Panc1 (cell line): ENCODE measurements at regions not wholly inside any gene's neighbourhood (a gene's known extent, or its start where the extent isn't known, plus 50 kb on each side); places are given as distances from the start of the nearest gene placed in this dataset.

Experiments used
- ATAC-seq: fragments of 200-7000 bp; cut with Tn5 transposase; 2 replicates; pipeline ENCODE4 v1.9.1; 2020; ENCODE audit warnings: mild to moderate bottlenecking, moderate library complexity
- BruUV-seq: library from RNA; stranded (reverse); fragments of 400-500 nt; replicated peaks from 2 replicates; lab custom pipeline; 2021; lab: Mats Ljungman, UMichigan
- CTCF ChIA-PET: fragments of 300-600 bp; sonication (Branson Sonifier 250); formaldehyde crosslinking; loops from one replicate; lab custom pipeline; 2022; ENCODE audit warnings: antibody characterized with exemption; lab: Charles Lee
- POLR2A ChIA-PET: fragments of 300-600 bp; sonication (Branson Sonifier 250); formaldehyde crosslinking; loops from one replicate; lab custom pipeline; 2022; ENCODE audit warnings: antibody characterized with exemption; lab: Charles Lee
- DNase-seq: peaks from one replicate; pipeline ENCODE4 v3.0.0-alpha.2; 2010; ENCODE audit warnings: low read depth, low spot score
- H3K27ac ChIP-seq: 2 replicates; pipeline ENCODE4 v1.5.1; 2011; ENCODE audit warnings: mild to moderate bottlenecking, low read length, inconsistent platforms
- H3K27me3 ChIP-seq: fragments of 200-500 bp; sonication (Bioruptor generic); 2 replicates; pipeline ENCODE4 v1.6.0; 2014; ENCODE audit warnings: low read length, inconsistent platforms; ENCODE audit not compliant: control insufficient read depth, insufficient read depth
- H3K36me3 ChIP-seq: fragments of 200-500 bp; sonication (Bioruptor generic); 2 replicates; pipeline ENCODE4 v1.5.1; 2014; ENCODE audit warnings: inconsistent platforms, mild to moderate bottlenecking, low read length, moderate library complexity; ENCODE audit not compliant: control insufficient read depth, insufficient read depth
- H3K4me1 ChIP-seq: 2 replicates; pipeline ENCODE4 v1.5.1; 2011; ENCODE audit warnings: inconsistent platforms, mild to moderate bottlenecking, low read length, moderate library complexity; ENCODE audit not compliant: control insufficient read depth, insufficient read depth
- H3K4me3 ChIP-seq, 2 experiments: 2 replicates each; pipeline ENCODE4 v1.5.1; 2011 to 2012; ENCODE audit warnings: low read depth in 2 of 2, low read length in 2 of 2, mild to moderate bottlenecking in 2 of 2, inconsistent platforms in 1 of 2, moderate library complexity in 1 of 2
- H3K9me3 ChIP-seq: fragments of 200-500 bp; sonication (Bioruptor generic); 2 replicates; pipeline ENCODE4 v1.5.1; 2014; ENCODE audit warnings: low read depth, mild to moderate bottlenecking, inconsistent platforms, low read length, moderate library complexity; ENCODE audit not compliant: control insufficient read depth, insufficient read depth
- CTCF ChIP-seq: fragments of 450-650 bp; IDR thresholded peaks from 2 replicates; pipeline ENCODE4 v1.5.1; 2017; ENCODE audit warnings: mild to moderate bottlenecking
- POLR2AphosphoS5 ChIP-seq: IDR thresholded peaks from 2 replicates; pipeline ENCODE4 v1.6.1; 2012; ENCODE audit warnings: mild to moderate bottlenecking, low read depth, low read length, moderate library complexity
- REST ChIP-seq, 2 experiments: IDR thresholded peaks; 2 replicates each; pipeline ENCODE4 v1.6.1; 2011 to 2012; ENCODE audit warnings: low read depth in 2 of 2, control low read depth in 1 of 2, low read length in 1 of 2, mild to moderate bottlenecking in 1 of 2, moderate library complexity in 1 of 2; ENCODE audit not compliant: insufficient read depth in 1 of 2
- SIN3A ChIP-seq: IDR thresholded peaks from 2 replicates; pipeline ENCODE4 v1.6.1; 2012; ENCODE audit warnings: low read depth, mild to moderate bottlenecking, low read length, moderate library complexity, borderline replicate concordance; ENCODE audit not compliant: insufficient read depth
- TCF7L2 ChIP-seq: IDR thresholded peaks from 2 replicates; pipeline ENCODE4 v1.6.1; 2011; ENCODE audit warnings: mild to moderate bottlenecking, low read depth, low read length, inconsistent platforms
- in situ Hi-C: cut with HindIII; loops from 2 replicates; pipeline ENCODE4 v1.10.0; 2016; ENCODE audit warnings: low sequenced_read_pairs, low pct_unique_long_range_greater_than_20kb
- intact Hi-C: fragments of 100-400 bp; cut with micrococcal nuclease; formaldehyde crosslinking; loops from one replicate; pipeline ENCODE4 v1.10.0; 2022; ENCODE audit not compliant: unreplicated experiment

GRCh38 chr12:125688223-125688622 lies 623.0 kb downstream of the AACS start:
- Histone ChIP-seq H3K27me3 (no peaks in the 10 kb centered on the region), H3K9me3 (no peaks in the 10 kb centered on the region), H3K27ac (no peak overlapping the region), H3K4me1 (no peaks in the 10 kb centered on the region), H3K4me3 (no peak overlapping the region), H3K36me3 (no peaks in the 10 kb centered on the region)
- in situ Hi-C loops: no loop called here
- no TSS peak for BruUV-seq
- ChIA-PET POLR2A (no interaction called here), CTCF (no interaction called here)
- DNase-seq (no peak), ATAC-seq (no peak)
- TF ChIP-seq POLR2AphosphoS5: no peak
- TF ChIP-seq TCF7L2: no peak
- no peak for TF ChIP-seq REST (IDR thresholded peaks at IDR 0.05; ENCODE audit: insufficient read depth in 1 of 2, low read depth in 2 of 2, low read length in 1 of 2)
- no peak for TF ChIP-seq SIN3A
- no peak for TF ChIP-seq CTCF
- intact Hi-C loops: no loop called here

- in situ Hi-C loops (no loop called here), intact Hi-C loops (no loop called here)
- Histone ChIP-seq H3K27me3 (no peaks in the 10 kb centered on the region), H3K36me3 (no peaks in the 10 kb centered on the region), H3K27ac (no peak overlapping the region), H3K4me3 (no peak overlapping the region), H3K4me1 (no peaks in the 10 kb centered on the region), H3K9me3 (no peaks in the 10 kb centered on the region)
- ChIA-PET CTCF (no interaction called here), POLR2A (no interaction called here)
- BruUV-seq: no TSS peak
- no peak for ATAC-seq
- TF ChIP-seq REST (IDR thresholded peaks at IDR 0.05; ENCODE audit: insufficient read depth in 1 of 2, low read depth in 2 of 2, low read length in 1 of 2) (no peak), POLR2AphosphoS5 (no peak), CTCF (no peak), TCF7L2 (no peak), SIN3A (no peak)
- DNase-seq: no peak
These were observed 623.6 kb downstream of the AACS start for GRCh38 chr12:125688881-125689280.
